ENCODE measurements at regions not wholly inside any gene's neighbourhood (a gene's known extent, or its start where the extent isn't known, plus 50 kb on each side); places are given as distances from the start of the nearest gene placed in this dataset.

- 46 to 60% (median 47%) methylated on average over 2 of the region's 2 CpGs for WGBS, 4 donors
- Histone ChIP-seq H3K4me3 (no peak overlapping the region), H3K27ac (no peak overlapping the region), H3K9me3 (no peaks in the 10 kb centered on the region), H3K4me1 (peaks cover 0 to 6% (median 0%) of the 10 kb centered on the region in 12 donors), H3K27me3 (no peaks in the 10 kb centered on the region), H3K36me3 (no peaks in the 10 kb centered on the region)
- no peak for TF ChIP-seq POLR2A (IDR thresholded peaks at IDR 0.05)
- peak in 1 of 12 donors; percentile 12 for TF ChIP-seq CTCF (IDR thresholded peaks at IDR 0.05)
- ATAC-seq (no peak), DNase-seq (no peak)
- intact Hi-C loops (cut with DNase I) = no loop called here
Observed at GRCh38 chr12:92478692-92479091, 224.1 kb upstream of the PLEKHG7 start.

DNA sequence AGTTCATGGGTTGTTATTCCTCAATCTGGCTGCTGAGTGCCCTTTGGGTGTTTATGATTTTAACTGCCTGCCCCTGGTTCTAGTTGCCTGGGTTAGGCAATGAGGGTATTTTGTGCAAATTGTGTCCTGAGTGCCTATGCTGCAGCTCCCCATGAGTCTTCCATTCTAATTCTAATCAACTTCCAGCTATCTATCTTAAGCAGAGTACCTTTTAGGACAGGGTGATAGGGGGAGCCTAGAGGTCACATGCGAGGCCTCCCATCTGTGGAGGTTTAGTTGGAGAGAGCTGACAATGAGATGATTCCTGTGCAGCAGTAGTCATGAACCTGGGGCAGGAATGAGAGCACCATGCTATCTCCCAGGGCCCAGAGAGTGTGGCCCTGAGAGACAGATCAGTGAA, 225.9 kb upstream of the PLEKHG7 start:
- Histone ChIP-seq H3K36me3 (no peaks in the 10 kb centered on the region), H3K9me3 (no peaks in the 10 kb centered on the region), H3K27ac (no peak overlapping the region), H3K27me3 (no peaks in the 10 kb centered on the region), H3K4me3 (no peak overlapping the region), H3K4me1 (peaks cover 0 to 6% (median 0%) of the 10 kb centered on the region in 12 donors)
- intact Hi-C loops (cut with DNase I) = no loop called here
- TF ChIP-seq POLR2A (IDR thresholded peaks at IDR 0.05) = no peak
- no peak for ATAC-seq
- WGBS, 4 donors = 97 to 100% (median 100%) methylated on average over 1 of the region's 1 CpG
- no peak for DNase-seq

DNA sequence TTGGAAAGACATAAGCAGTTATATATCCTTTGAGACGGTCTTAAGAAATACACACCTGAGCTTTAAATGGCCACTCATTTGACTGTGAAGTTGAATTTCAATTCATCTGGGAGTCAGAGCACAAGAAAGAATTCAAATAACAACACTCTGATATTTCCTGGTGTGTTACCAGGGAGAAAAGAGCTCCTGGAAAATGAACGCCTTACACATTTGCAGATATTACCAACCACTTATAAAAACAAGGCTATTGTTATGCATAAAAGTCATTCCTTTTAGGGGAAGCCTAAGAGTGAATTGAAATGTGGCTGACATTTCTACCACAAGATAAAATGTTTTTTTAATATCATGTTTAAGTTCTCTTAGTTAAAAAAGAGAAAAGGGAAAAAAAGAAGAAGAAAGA, 229.2 kb upstream of the PLEKHG7 start:
- no peaks in the 10 kb centered on the region for H3K9me3 ChIP-seq
- H3K27ac ChIP-seq = no peak overlapping the region
- ATAC-seq = no peak
- TF ChIP-seq CTCF (IDR thresholded peaks at IDR 0.05) (no peak), POLR2A (IDR thresholded peaks at IDR 0.05) (no peak)
- no peak overlapping the region for H3K4me3 ChIP-seq
- no peak for DNase-seq
- H3K27me3 ChIP-seq = no peaks in the 10 kb centered on the region
- intact Hi-C loops (cut with DNase I) = no loop called here
- 76 to 91% (median 87%) methylated on average over 2 of the region's 2 CpGs for WGBS, 4 donors
- no peaks in the 10 kb centered on the region for H3K36me3 ChIP-seq
- H3K4me1 ChIP-seq = peaks cover 0 to 21% (median 12%) of the 10 kb centered on the region in 12 donors

DNA sequence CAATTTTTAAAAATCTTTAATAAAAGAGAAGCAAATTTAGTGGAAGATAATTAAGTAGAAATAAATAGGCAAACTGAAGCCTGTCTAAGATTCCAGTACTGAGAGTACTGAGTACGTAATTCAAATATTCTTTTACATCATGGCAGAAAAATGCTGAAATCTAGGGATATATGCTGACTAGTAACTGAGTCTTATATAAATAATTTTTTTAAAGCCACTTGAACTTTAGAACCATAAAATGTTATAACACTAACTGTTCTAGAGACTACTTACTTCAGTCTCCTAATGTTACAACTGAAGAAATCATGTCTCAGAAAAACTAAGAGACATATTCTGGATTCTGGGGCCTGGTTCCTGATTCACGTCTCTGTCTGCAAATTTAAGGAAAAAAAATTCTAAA, 230.6 kb upstream of the PLEKHG7 start:
- no peak for ATAC-seq
- no peaks in the 10 kb centered on the region for H3K27me3 ChIP-seq
- no peak for TF ChIP-seq CTCF (IDR thresholded peaks at IDR 0.05)

DNA sequence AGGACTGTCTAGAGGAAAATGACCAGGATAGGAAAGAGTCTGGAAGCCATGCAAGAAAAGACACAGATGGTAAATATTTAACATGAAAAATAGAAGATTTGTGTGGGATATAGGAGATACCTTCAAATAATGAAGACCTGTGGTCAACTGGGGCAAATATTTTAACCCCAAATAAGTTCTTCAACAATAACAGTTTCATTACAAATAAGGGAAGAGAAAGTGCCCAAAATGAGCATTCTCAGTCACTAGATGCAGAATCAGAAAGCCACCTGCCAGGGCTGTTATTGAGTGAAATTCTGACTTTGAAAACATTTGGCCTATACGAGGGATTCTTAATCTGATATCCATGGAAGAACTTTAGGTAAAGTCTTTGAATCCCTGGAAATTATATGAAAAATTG, 231.2 kb upstream of the PLEKHG7 start:
- Histone ChIP-seq H3K36me3 (no peaks in the 10 kb centered on the region), H3K4me3 (no peak overlapping the region), H3K27ac (no peak overlapping the region), H3K9me3 (no peaks in the 10 kb centered on the region), H3K4me1 (peaks cover 0 to 38% (median 17%) of the 10 kb centered on the region in 12 donors), H3K27me3 (no peaks in the 10 kb centered on the region)
- intact Hi-C loops (cut with DNase I) = no loop called here
- TF ChIP-seq CTCF (IDR thresholded peaks at IDR 0.05) (no peak), POLR2A (IDR thresholded peaks at IDR 0.05) (no peak)
- 93 to 99% (median 94%) methylated on average over 1 of the region's 1 CpG for WGBS, 4 donors
- DNase-seq (no peak), ATAC-seq (no peak)

More for the DNA sequence above, 230.6 kb upstream of the PLEKHG7 start:
- Histone ChIP-seq H3K27ac (no peak overlapping the region), H3K36me3 (no peaks in the 10 kb centered on the region), H3K4me1 (peaks cover 0 to 32% (median 16%) of the 10 kb centered on the region in 12 donors), H3K4me3 (no peak overlapping the region), H3K9me3 (no peaks in the 10 kb centered on the region)
- DNase-seq = no peak
- 95 to 99% (median 98%) methylated on average over 2 of the region's 2 CpGs for WGBS, 4 donors
- intact Hi-C loops (cut with DNase I) = no loop called here

Measured in heart left ventricle (tissue), 16 donors.